Choroid plexus epithelial cell (primary cell): ENCODE measurements at regions not wholly inside any gene's neighbourhood (a gene's known extent, or its start where the extent isn't known, plus 50 kb on each side); places are given as distances from the start of the nearest gene placed in this dataset.
A peak's percentile ranks its signal among the peaks of the same experiment; 100 is the strongest.

ENCODE experiments used
- DNase-seq: peaks from one replicate; pipeline ENCODE4 v3.0.0-alpha.2; 2010; ENCODE audit warnings: low read depth
- H3K4me3 ChIP-seq: 2 replicates; pipeline ENCODE4 v1.5.1; 2011; ENCODE audit warnings: low read depth, mild to moderate bottlenecking, control low read depth, low read length, moderate library complexity
- TF ChIP-seq, protein P1 (sequence below): conservative IDR thresholded peaks from 2 replicates; pipeline ENCODE4 v1.5.1; 2011; ENCODE audit warnings: low read depth, mild to moderate bottlenecking, control low read depth, inconsistent platforms, low read length, moderate library complexity

DNA sequence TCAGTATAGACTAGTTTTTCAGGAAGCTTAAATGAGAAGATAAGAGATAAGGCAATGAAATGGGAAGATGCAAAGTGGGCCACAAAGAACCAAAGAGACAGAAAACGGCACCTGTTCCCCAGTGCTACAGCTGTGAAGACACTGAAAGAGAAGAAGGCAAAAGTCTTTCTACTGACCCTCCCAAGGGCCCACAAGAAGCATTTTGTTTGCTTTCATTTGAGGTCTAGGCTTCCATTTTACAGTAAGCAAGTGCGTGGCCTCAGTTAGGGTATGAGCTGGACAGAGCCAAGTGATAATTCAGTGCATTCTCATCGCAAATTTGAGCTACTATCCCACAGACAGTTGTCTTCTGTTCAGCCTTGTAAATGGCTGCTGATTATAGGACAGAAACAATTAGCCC, 53.4 kb upstream of the STK17B start:
- H3K4me3 ChIP-seq, result no peak overlapping the region
- no peak for DNase-seq
- TF ChIP-seq, protein P1, sequence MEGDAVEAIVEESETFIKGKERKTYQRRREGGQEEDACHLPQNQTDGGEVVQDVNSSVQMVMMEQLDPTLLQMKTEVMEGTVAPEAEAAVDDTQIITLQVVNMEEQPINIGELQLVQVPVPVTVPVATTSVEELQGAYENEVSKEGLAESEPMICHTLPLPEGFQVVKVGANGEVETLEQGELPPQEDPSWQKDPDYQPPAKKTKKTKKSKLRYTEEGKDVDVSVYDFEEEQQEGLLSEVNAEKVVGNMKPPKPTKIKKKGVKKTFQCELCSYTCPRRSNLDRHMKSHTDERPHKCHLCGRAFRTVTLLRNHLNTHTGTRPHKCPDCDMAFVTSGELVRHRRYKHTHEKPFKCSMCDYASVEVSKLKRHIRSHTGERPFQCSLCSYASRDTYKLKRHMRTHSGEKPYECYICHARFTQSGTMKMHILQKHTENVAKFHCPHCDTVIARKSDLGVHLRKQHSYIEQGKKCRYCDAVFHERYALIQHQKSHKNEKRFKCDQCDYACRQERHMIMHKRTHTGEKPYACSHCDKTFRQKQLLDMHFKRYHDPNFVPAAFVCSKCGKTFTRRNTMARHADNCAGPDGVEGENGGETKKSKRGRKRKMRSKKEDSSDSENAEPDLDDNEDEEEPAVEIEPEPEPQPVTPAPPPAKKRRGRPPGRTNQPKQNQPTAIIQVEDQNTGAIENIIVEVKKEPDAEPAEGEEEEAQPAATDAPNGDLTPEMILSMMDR, result no peak

DNA sequence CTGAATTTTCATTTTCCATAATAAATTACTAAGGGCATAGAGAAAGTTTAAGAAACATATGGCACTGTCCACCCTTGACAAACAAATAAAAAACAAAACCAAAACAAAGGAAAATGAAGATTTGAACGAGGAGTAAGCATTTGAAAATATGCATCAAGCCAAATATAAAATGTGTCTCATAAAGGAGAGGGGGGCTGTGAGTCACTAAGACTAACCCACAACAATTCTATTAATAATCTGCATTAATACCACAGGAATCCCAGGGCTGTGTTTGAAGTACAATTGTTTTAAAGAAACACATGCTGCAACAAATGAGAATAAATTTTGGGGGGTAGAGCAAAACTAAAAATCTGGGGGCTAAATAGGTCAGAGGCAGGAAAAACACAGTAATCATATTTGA, 53.8 kb upstream of the STK17B start:
- no peak overlapping the region for H3K4me3 ChIP-seq
- peak; percentile 44 for DNase-seq
- TF ChIP-seq, protein P1, result no peak

DNA sequence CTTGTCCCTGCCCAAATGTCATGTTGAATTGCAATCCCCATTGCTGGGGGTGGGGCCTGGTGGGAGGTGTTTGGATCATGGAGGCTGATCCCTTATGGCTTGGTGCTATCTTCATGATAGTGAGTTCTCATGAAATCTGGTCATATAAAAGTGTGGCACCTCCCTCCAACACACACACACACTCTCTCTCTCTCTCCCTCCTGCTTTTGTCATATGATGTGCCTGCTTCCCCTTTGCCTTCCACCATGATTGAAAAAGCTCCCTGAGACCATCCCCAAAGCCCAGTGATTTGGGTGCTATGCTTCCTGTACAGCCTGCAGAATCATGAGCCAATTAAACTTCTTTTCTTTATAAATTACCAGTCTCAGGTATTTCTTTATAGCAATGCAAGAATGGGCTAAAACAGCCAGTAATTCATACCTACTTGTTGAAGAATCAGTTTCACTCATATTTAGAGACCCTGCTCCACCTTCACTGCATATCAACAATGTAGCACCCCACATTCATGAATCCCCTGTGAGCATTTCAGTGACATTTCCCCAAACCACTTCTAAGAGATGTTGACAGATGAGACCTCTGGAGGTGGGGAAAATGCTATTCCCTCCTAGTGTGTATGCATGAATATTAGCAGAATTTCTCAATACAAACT, 54.8 kb upstream of the STK17B start:
- TF ChIP-seq, protein P1, result no peak
- no peak overlapping the region for H3K4me3 ChIP-seq
- DNase-seq, result no peak

DNA sequence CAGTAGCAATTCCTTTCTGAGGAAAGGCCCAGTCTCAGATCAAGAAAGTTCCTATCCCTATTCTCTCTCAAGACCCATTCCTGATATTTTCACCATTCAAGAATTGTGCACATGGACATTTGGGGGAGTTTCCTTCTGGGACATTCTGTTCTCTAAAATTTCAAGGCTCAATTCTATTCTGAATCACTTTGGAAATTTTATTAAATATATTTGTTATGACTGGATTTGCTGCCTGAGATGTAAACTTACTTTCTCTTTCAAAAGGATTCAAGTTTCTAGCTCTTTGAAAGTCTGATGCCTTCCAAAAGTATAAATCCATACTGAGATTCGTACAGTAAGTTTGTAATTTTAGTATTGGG, 55.3 kb upstream of the STK17B start:
- TF ChIP-seq, protein P1, result no peak
- no peak for DNase-seq
- no peak overlapping the region for H3K4me3 ChIP-seq

DNA sequence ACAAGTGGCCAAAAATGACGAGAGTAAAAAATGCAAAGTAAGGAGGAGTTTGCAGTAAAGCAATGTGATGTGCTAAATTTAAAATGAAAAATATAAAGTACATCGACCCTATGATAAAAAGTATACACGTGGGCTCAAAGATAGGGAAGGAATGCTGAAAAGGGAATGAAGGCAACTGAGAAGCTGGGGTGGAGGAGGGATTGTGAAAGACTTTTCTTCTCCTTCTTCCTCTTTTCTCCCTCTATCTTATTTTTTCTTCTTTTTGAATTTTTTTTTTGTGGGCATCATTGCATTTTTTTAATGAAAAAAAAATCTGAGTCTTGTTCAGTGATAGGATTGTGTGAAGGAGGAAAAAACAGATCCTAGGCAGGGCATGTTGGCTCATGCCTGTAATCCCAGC, 57.6 kb upstream of the STK17B start:
- no peak overlapping the region for H3K4me3 ChIP-seq
- DNase-seq, result no peak
- TF ChIP-seq, protein P1, result no peak

DNA sequence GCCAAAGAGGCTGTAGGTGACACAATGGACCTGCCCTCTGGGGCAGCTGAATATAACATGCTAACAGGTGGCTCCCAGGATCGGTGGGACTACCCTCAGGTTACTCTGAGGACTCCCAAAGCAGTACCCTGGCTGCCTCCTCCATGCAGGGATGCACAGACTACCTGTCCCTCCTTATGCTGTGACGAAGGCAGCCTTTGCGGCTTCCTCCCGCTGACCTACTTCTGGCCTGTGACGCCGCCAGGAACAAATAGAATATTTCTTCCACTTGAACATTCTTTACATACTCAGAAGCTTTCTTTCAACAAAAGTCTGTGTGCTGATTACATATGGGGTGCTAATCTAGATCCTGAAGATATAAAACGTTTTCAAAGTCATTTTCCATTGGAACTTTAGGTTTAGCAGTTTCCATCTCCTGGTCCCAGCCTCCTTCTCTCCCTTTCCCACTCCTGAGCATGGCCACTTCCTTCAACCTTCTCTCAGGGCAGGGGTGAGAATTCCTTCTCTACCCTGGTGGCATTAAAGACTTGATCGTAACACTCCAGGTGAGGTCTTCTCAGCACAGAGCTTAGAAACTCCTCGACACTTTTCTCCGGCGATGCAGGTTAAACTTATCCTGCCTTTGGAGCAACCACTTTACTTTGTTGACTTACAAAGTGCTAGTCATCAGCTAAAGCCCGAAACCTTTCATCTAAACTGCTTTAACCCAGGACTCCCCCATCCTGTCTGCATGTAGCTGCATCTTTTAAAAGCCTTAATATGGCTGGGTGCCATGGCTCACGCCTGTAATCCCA, 58.9 kb upstream of the STK17B start:
- DNase-seq, result no peak
- no peak overlapping the region for H3K4me3 ChIP-seq
- TF ChIP-seq, protein P1, result no peak
